22Rv1 (cell line): ENCODE measurements at regions not wholly inside any gene's neighbourhood (a gene's known extent, or its start where the extent isn't known, plus 50 kb on each side); places are given as distances from the start of the nearest gene placed in this dataset.

Experiments
- ZFX ChIP-seq: fragments of 450-650 bp; IDR thresholded peaks from 2 replicates; pipeline ENCODE4 v1.6.1; 2017; ENCODE audit warnings: antibody characterized with exemption, borderline replicate concordance
- TF ChIP-seq, protein P1 (sequence below): fragments of 450-650 bp; IDR thresholded peaks from 2 replicates; pipeline ENCODE4 v1.5.1; 2017; ENCODE audit warnings: mild to moderate bottlenecking

DNA sequence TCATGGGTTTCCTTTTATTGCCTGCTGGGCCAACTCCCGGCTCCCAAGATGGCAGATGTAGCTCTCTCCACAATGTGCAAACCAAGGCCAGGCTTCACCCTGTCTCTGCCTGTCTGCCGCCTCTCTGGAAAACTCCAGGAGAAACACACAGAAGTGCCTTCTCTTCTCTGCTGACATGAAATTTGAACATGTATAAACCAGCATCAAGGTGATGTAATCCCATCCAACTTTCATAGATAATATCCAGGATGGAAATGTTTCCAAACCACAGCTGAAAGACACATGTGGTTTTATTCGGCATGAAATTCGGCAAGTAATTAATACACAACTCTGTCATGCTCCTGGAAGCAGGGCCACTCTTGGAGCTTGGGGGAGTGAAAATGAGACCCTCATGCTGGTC lies 297.2 kb downstream of the C7orf25 start:
- TF ChIP-seq, protein P1, sequence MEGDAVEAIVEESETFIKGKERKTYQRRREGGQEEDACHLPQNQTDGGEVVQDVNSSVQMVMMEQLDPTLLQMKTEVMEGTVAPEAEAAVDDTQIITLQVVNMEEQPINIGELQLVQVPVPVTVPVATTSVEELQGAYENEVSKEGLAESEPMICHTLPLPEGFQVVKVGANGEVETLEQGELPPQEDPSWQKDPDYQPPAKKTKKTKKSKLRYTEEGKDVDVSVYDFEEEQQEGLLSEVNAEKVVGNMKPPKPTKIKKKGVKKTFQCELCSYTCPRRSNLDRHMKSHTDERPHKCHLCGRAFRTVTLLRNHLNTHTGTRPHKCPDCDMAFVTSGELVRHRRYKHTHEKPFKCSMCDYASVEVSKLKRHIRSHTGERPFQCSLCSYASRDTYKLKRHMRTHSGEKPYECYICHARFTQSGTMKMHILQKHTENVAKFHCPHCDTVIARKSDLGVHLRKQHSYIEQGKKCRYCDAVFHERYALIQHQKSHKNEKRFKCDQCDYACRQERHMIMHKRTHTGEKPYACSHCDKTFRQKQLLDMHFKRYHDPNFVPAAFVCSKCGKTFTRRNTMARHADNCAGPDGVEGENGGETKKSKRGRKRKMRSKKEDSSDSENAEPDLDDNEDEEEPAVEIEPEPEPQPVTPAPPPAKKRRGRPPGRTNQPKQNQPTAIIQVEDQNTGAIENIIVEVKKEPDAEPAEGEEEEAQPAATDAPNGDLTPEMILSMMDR, result no peak
- TF ChIP-seq ZFX, result no peak
